ENCODE measurements at regions not wholly inside any gene's neighbourhood (a gene's known extent, or its start where the extent isn't known, plus 50 kb on each side); places are given as distances from the start of the nearest gene placed in this dataset.

DNA sequence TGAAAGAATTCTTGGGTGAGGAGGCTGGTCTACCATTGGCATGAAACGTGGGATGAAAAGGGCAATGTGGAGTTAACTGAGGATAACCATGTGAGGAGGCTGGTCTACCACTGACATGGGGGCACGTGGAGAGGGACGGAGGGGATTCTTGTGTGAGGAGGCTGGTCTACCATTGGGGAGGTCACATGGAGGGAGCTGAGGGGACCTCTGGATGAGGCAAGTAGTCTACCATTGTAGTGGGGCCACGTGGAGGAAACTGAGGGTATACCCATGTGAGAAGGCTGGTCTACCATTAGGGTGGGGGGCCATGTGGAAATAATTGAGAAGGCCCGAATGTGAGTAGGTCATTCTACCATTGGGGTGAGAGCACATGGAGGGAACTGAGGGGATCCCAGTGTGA, 154.1 kb downstream of the FBLN2 start:
- Mint-ChIP-seq H3K4me1 (ENCODE audit: low read depth) (no peaks in the 10 kb centered on the region), H3K36me3 (ENCODE audit: insufficient read depth) (no peaks in the 10 kb centered on the region), H3K4me3 (ENCODE audit: low read depth) (no peak overlapping the region), H3K27me3 (peaks cover 39% of the 10 kb centered on the region), H3K27ac (no peak overlapping the region), H3K9me3 (ENCODE audit: low read depth) (peaks cover 39% of the 10 kb centered on the region)
- TF ChIP-seq, protein P1, sequence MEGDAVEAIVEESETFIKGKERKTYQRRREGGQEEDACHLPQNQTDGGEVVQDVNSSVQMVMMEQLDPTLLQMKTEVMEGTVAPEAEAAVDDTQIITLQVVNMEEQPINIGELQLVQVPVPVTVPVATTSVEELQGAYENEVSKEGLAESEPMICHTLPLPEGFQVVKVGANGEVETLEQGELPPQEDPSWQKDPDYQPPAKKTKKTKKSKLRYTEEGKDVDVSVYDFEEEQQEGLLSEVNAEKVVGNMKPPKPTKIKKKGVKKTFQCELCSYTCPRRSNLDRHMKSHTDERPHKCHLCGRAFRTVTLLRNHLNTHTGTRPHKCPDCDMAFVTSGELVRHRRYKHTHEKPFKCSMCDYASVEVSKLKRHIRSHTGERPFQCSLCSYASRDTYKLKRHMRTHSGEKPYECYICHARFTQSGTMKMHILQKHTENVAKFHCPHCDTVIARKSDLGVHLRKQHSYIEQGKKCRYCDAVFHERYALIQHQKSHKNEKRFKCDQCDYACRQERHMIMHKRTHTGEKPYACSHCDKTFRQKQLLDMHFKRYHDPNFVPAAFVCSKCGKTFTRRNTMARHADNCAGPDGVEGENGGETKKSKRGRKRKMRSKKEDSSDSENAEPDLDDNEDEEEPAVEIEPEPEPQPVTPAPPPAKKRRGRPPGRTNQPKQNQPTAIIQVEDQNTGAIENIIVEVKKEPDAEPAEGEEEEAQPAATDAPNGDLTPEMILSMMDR (IDR thresholded peaks at IDR 0.05; ENCODE audit: unreplicated experiment) = no peak
- no peak for DNase-seq (ENCODE audit: low spot score, unreplicated experiment)

DNA sequence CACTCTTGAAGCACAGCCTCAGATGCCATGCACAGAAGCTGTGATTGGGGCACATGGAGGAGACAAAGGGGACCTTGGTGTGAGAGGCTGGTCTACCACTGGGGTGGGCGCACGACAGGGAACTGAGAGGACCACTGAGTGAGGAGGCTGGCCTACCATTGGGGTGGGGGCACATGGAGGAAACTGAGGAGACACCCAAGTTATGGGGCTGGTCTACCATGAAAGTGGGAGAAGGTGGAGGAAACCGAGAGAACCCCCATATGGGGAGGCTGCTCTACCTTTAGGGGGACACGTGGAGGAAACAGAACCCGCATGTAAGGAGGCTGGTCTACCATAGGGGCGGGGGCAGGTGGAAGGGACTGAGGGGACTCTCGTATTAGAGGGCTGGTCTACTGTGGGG, 153.4 kb downstream of the FBLN2 start:
- DNase-seq (ENCODE audit: low spot score, unreplicated experiment) = no peak
- no peaks in the 10 kb centered on the region for H3K4me1 Mint-ChIP-seq (ENCODE audit: low read depth)
- H3K4me3 Mint-ChIP-seq (ENCODE audit: low read depth) = no peak overlapping the region
- TF ChIP-seq, protein P1 (IDR thresholded peaks at IDR 0.05; ENCODE audit: unreplicated experiment) = no peak
- H3K36me3 Mint-ChIP-seq (ENCODE audit: insufficient read depth) = no peaks in the 10 kb centered on the region
- no peak overlapping the region for H3K27ac Mint-ChIP-seq
- peaks cover 31% of the 10 kb centered on the region for H3K27me3 Mint-ChIP-seq
- peaks cover 33% of the 10 kb centered on the region for H3K9me3 Mint-ChIP-seq (ENCODE audit: low read depth)

DNA sequence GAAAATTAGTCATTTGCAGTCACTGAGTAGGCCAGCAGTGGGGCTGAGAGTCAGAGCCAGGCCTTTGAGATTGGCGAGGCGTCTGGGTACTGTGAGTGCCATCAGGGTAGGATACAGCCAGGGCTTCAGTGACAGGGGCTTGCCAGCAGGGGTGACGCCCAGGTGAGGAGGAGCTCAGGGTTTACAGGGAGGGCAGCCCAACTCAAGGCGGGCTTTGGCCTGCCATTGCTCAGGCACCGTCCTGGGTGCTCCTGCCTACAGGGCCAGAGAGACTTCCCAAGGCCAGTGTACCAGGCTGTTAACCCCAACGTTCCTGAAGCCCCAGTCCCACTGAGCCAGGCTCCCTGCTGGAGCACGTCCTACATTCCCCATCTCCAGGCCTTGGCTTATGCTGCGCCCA, 152.0 kb downstream of the FBLN2 start:
- Mint-ChIP-seq H3K9me3 (ENCODE audit: low read depth) (peaks cover 21% of the 10 kb centered on the region), H3K4me1 (ENCODE audit: low read depth) (no peaks in the 10 kb centered on the region), H3K4me3 (ENCODE audit: low read depth) (no peak overlapping the region), H3K27ac (no peak overlapping the region), H3K36me3 (ENCODE audit: insufficient read depth) (no peaks in the 10 kb centered on the region), H3K27me3 (peaks cover 34% of the 10 kb centered on the region)
- TF ChIP-seq, protein P1 (IDR thresholded peaks at IDR 0.05; ENCODE audit: unreplicated experiment) = no peak
- no peak for DNase-seq (ENCODE audit: low spot score, unreplicated experiment)

- TF ChIP-seq, protein P1 (IDR thresholded peaks at IDR 0.05; ENCODE audit: unreplicated experiment) = no peak
- H3K27me3 Mint-ChIP-seq = peaks cover 37% of the 10 kb centered on the region
- H3K9me3 Mint-ChIP-seq (ENCODE audit: low read depth) = peaks cover 16% of the 10 kb centered on the region
- DNase-seq (ENCODE audit: low spot score, unreplicated experiment) = no peak
- H3K4me1 Mint-ChIP-seq (ENCODE audit: low read depth) = no peaks in the 10 kb centered on the region
- no peak overlapping the region for H3K27ac Mint-ChIP-seq
- no peak overlapping the region for H3K4me3 Mint-ChIP-seq (ENCODE audit: low read depth)
- no peaks in the 10 kb centered on the region for H3K36me3 Mint-ChIP-seq (ENCODE audit: insufficient read depth)
Measured at GRCh38 chr3:13700362-13700761, 151.4 kb downstream of the FBLN2 start.

GRCh38 chr3:13696699-13697098, 147.8 kb downstream of the FBLN2 start:
- H3K36me3 Mint-ChIP-seq (ENCODE audit: insufficient read depth) = no peaks in the 10 kb centered on the region
- H3K4me3 Mint-ChIP-seq (ENCODE audit: low read depth) = no peak overlapping the region

More at GRCh38 chr3:13696699-13697098, 147.8 kb downstream of the FBLN2 start:
- no peak for DNase-seq (ENCODE audit: low spot score, unreplicated experiment)
- Mint-ChIP-seq H3K27me3 (peaks cover 40% of the 10 kb centered on the region), H3K4me1 (ENCODE audit: low read depth) (no peaks in the 10 kb centered on the region), H3K27ac (no peak overlapping the region), H3K9me3 (ENCODE audit: low read depth) (no peaks in the 10 kb centered on the region)
- TF ChIP-seq, protein P1 (IDR thresholded peaks at IDR 0.05; ENCODE audit: unreplicated experiment) = no peak

Data from progenitor cell of endocrine pancreas (in vitro differentiated cells).